Neural progenitor cell (in vitro differentiated cells): ENCODE measurements at regions not wholly inside any gene's neighbourhood (a gene's known extent, or its start where the extent isn't known, plus 50 kb on each side); places are given as distances from the start of the nearest gene placed in this dataset.
A peak's percentile ranks its signal among the peaks of the same experiment; 100 is the strongest.

Source experiments
- DNase-seq: peaks from one replicate; pipeline ENCODE4 v3.0.0-alpha.2; 2016; ENCODE audit warnings: low spot score
- H2AFZ ChIP-seq: fragments of 200-600 bp; sonication (generic); replicated peaks from 2 replicates; pipeline ENCODE4 v1.6.1; 2016; ENCODE audit warnings: antibody characterized with exemption
- H3F3A ChIP-seq: fragments of 200-600 bp; sonication (generic); 2 replicates; pipeline ENCODE4 v1.6.1; 2016; ENCODE audit warnings: antibody characterized with exemption, low read depth
- H3K27ac ChIP-seq: fragments of 200-600 bp; sonication (generic); 2 replicates; pipeline ENCODE4 v1.5.1; 2016; ENCODE audit warnings: mild to moderate bottlenecking
- H3K27me3 ChIP-seq: fragments of 200-600 bp; sonication (generic); 2 replicates; pipeline ENCODE4 v1.6.1; 2016; ENCODE audit warnings: mild to moderate bottlenecking, moderate library complexity
- H3K36me3 ChIP-seq: fragments of 200-600 bp; sonication (generic); 2 replicates; pipeline ENCODE4 v1.5.1; 2016
- H3K4me1 ChIP-seq: fragments of 200-600 bp; sonication (generic); 2 replicates; pipeline ENCODE4 v1.6.1; 2016; ENCODE audit warnings: mixed run types
- H3K4me2 ChIP-seq: fragments of 200-600 bp; sonication (generic); 2 replicates; pipeline ENCODE4 v1.6.1; 2016
- H3K4me3 ChIP-seq: fragments of 200-600 bp; sonication (generic); 2 replicates; pipeline ENCODE4 v1.5.1; 2016
- H3K79me2 ChIP-seq: fragments of 200-600 bp; sonication (generic); 2 replicates; pipeline ENCODE4 v1.6.1; 2016; ENCODE audit warnings: low read depth
- H3K9ac ChIP-seq: fragments of 200-600 bp; sonication (generic); 2 replicates; pipeline ENCODE4 v1.6.1; 2016
- H3K9me3 ChIP-seq: fragments of 200-600 bp; sonication (generic); 2 replicates; pipeline ENCODE4 v1.5.1; 2016; ENCODE audit warnings: low read depth
- H4K20me1 ChIP-seq: fragments of 200-600 bp; sonication (generic); 2 replicates; pipeline ENCODE4 v1.6.1; 2016; ENCODE audit warnings: low read depth
- H3K27ac Mint-ChIP-seq: 3 replicates; pipeline ENCODE4 v1.8.0; 2021; ENCODE audit warnings: mixed read lengths
- H3K27me3 Mint-ChIP-seq: 2 replicates; pipeline ENCODE4 v1.8.0; 2022; ENCODE audit warnings: low read depth, mild to moderate bottlenecking, inconsistent platforms, moderate library complexity, mixed read lengths; ENCODE audit not compliant: insufficient read depth
- H3K36me3 Mint-ChIP-seq: 3 replicates; pipeline ENCODE4 v1.8.0; 2021; ENCODE audit warnings: mixed read lengths
- H3K4me1 Mint-ChIP-seq: 3 replicates; pipeline ENCODE4 v1.8.0; 2021; ENCODE audit warnings: mixed read lengths
- H3K4me3 Mint-ChIP-seq: 3 replicates; pipeline ENCODE4 v1.8.0; 2021; ENCODE audit warnings: mild to moderate bottlenecking, moderate library complexity, mixed read lengths
- H3K9me3 Mint-ChIP-seq: 3 replicates; pipeline ENCODE4 v1.8.0; 2020; ENCODE audit warnings: mixed read lengths
- EZH2 ChIP-seq: fragments of 200-600 bp; sonication (generic); IDR thresholded peaks from 2 replicates; pipeline ENCODE4 v1.6.1; 2017; ENCODE audit warnings: antibody characterized with exemption, mild to moderate bottlenecking, moderate library complexity
- EZH2phosphoT487 ChIP-seq: fragments of 200-600 bp; sonication (generic); IDR thresholded peaks from 2 replicates; pipeline ENCODE4 v1.6.1; 2017; ENCODE audit warnings: antibody characterized with exemption
- TF ChIP-seq, protein P1 (sequence below): fragments of 200-600 bp; sonication (generic); IDR thresholded peaks from 2 replicates; pipeline ENCODE4 v1.5.1; 2017; ENCODE audit warnings: antibody characterized with exemption, mild to moderate bottlenecking

DNA sequence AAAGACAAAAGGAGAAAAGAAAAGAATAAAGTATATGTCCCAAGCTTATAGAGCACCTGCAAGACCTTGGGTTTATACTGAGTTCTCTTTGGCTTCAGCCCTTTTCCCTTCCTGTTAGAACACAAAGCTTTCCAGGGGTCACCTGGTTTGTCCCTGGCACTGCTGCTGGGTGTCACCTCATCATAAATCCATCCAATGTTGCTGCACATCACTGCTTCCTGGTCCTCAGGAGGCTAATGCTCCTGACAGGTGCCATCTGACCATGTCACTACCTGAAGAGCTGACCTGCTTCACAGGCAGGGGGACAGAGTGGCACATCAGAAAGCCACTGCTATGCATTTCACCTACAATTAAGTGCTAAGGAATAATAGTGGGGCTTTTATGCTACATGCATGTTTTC is 164.6 kb upstream of the ELAC2 start:
- Histone ChIP-seq H3K9ac (no peak overlapping the region), H3F3A (no peaks in the 10 kb centered on the region), H3K4me2 (no peak overlapping the region), H3K36me3 (no peaks in the 10 kb centered on the region), H3K27ac (no peak overlapping the region), H3K9me3 (no peaks in the 10 kb centered on the region), H3K4me1 (peaks cover 7% of the 10 kb centered on the region), H3K4me3 (no peak overlapping the region), H2AFZ (no peak overlapping the region), H4K20me1 (no peaks in the 10 kb centered on the region), H3K79me2 (no peaks in the 10 kb centered on the region), H3K27me3 (no peaks in the 10 kb centered on the region)
- no peaks in the 10 kb centered on the region for H3K4me1 Mint-ChIP-seq
- TF ChIP-seq, protein P1, sequence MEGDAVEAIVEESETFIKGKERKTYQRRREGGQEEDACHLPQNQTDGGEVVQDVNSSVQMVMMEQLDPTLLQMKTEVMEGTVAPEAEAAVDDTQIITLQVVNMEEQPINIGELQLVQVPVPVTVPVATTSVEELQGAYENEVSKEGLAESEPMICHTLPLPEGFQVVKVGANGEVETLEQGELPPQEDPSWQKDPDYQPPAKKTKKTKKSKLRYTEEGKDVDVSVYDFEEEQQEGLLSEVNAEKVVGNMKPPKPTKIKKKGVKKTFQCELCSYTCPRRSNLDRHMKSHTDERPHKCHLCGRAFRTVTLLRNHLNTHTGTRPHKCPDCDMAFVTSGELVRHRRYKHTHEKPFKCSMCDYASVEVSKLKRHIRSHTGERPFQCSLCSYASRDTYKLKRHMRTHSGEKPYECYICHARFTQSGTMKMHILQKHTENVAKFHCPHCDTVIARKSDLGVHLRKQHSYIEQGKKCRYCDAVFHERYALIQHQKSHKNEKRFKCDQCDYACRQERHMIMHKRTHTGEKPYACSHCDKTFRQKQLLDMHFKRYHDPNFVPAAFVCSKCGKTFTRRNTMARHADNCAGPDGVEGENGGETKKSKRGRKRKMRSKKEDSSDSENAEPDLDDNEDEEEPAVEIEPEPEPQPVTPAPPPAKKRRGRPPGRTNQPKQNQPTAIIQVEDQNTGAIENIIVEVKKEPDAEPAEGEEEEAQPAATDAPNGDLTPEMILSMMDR, result no peak
- TF ChIP-seq EZH2 (no peak), EZH2phosphoT487 (no peak)
- DNase-seq, result no peak
- no peak overlapping the region for H3K4me3 Mint-ChIP-seq
- no peaks in the 10 kb centered on the region for H3K36me3 Mint-ChIP-seq
- no peaks in the 10 kb centered on the region for H3K9me3 Mint-ChIP-seq
- no peak overlapping the region for H3K27ac Mint-ChIP-seq
- H3K27me3 Mint-ChIP-seq, result no peaks in the 10 kb centered on the region

DNA sequence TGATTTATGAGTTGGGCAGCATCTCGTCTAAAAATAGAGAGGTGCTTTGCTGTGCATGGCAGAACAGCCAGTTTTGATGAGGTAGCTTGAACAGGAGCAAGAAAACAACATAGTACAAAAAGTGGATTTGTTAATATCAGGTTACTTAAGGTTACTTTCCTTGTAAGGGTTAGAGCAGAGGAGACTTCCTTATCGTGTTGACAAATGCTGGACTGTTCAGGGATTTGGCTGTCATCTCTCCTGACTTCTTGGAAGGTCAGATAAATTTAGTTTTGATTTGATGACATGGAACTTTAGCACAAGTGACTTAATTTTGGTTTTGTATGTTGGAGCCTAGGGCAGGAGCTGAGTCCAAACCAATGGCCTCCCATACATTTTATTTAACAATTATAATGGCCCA is 163.9 kb upstream of the ELAC2 start:
- TF ChIP-seq EZH2 (no peak), EZH2phosphoT487 (no peak)
- TF ChIP-seq, protein P1, result no peak
- no peaks in the 10 kb centered on the region for H3K79me2 ChIP-seq
- Mint-ChIP-seq H3K36me3 (no peaks in the 10 kb centered on the region), H3K4me1 (no peaks in the 10 kb centered on the region), H3K4me3 (no peak overlapping the region), H3K9me3 (no peaks in the 10 kb centered on the region), H3K27ac (no peak overlapping the region), H3K27me3 (no peaks in the 10 kb centered on the region)
- peaks cover 9% of the 10 kb centered on the region for H3K4me1 ChIP-seq
- no peak overlapping the region for H2AFZ ChIP-seq
- no peaks in the 10 kb centered on the region for H4K20me1 ChIP-seq
- H3F3A ChIP-seq, result peaks cover under 1% of the 10 kb centered on the region
- no peaks in the 10 kb centered on the region for H3K27me3 ChIP-seq
- H3K9ac ChIP-seq, result no peak overlapping the region
- no peak overlapping the region for H3K4me3 ChIP-seq
- no peak overlapping the region for H3K27ac ChIP-seq
- no peaks in the 10 kb centered on the region for H3K9me3 ChIP-seq
- no peak for DNase-seq
- no peak overlapping the region for H3K4me2 ChIP-seq
- H3K36me3 ChIP-seq, result no peaks in the 10 kb centered on the region

DNA sequence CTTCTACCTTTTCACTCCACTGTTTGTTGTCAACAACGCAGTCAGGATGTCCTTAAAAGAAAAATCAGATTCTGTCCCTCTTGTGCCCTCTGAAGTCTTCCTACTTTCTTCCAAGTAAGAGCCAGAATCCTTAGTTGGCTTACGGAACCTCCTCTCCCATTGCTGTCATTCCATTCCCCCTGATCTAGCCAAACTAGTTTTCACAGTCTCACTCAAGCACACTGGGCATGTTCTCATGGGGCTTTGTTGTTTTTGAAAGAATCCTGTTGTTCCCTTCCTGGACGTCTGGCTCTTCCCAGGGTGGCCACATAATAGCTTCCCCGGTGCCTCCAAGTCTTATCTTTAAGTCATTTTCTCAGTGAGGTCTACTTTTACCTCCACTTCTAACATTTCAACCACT is 158.6 kb upstream of the ELAC2 start:
- TF ChIP-seq EZH2 (no peak), EZH2phosphoT487 (no peak)
- TF ChIP-seq, protein P1, result no peak
- H3K27ac ChIP-seq, result peak overlapping the region; percentile 57
- Mint-ChIP-seq H3K27me3 (no peaks in the 10 kb centered on the region), H3K4me3 (no peak overlapping the region), H3K27ac (no peak overlapping the region), H3K9me3 (peaks cover 9% of the 10 kb centered on the region), H3K36me3 (no peaks in the 10 kb centered on the region), H3K4me1 (peaks cover 2% of the 10 kb centered on the region)
- H3K4me3 ChIP-seq, result no peak overlapping the region
- H3K79me2 ChIP-seq, result no peaks in the 10 kb centered on the region
- peaks cover 6% of the 10 kb centered on the region for H3K9me3 ChIP-seq
- H2AFZ ChIP-seq, result peak overlapping the region; percentile 55
- peaks cover 10% of the 10 kb centered on the region for H3F3A ChIP-seq
- H3K27me3 ChIP-seq, result no peaks in the 10 kb centered on the region
- no peak overlapping the region for H3K9ac ChIP-seq
- H3K36me3 ChIP-seq, result no peaks in the 10 kb centered on the region
- DNase-seq, result peak; percentile 35
- H4K20me1 ChIP-seq, result no peaks in the 10 kb centered on the region
- peaks cover 9% of the 10 kb centered on the region for H3K4me1 ChIP-seq
- peak overlapping the region; percentile 22 for H3K4me2 ChIP-seq

DNA sequence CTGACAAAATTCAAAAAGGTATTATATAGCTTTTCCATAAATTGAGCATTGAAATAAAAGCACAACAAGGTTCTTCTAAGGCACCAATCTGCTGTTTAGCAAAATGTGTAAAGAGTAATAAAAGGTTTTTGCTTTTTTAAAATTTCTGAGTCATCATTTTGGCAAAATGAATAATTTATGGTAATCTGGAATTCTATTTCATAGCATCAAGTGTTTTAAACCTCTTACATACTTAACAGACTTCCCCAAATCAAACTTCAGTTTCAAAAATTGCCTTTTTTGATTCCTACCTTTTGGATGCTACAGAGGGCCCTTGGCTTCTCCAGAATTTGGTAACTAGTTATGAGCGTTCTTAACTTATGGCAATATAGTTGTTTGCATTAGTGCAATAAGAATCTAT is 154.0 kb upstream of the ELAC2 start:
- no peak overlapping the region for H3K4me2 ChIP-seq
- H3K4me1 ChIP-seq, result peaks cover 8% of the 10 kb centered on the region
- H3F3A ChIP-seq, result peaks cover 10% of the 10 kb centered on the region
- H4K20me1 ChIP-seq, result no peaks in the 10 kb centered on the region
- no peak overlapping the region for H3K27ac Mint-ChIP-seq
- H3K4me1 Mint-ChIP-seq, result peaks cover 2% of the 10 kb centered on the region
- no peak overlapping the region for H3K4me3 Mint-ChIP-seq
- peaks cover 9% of the 10 kb centered on the region for H3K9me3 ChIP-seq
- peaks cover 2% of the 10 kb centered on the region for H3K27me3 Mint-ChIP-seq
- DNase-seq, result no peak
- peaks cover 15% of the 10 kb centered on the region for H3K9me3 Mint-ChIP-seq
- no peaks in the 10 kb centered on the region for H3K27me3 ChIP-seq
- no peak overlapping the region for H2AFZ ChIP-seq
- no peaks in the 10 kb centered on the region for H3K79me2 ChIP-seq
- no peak overlapping the region for H3K9ac ChIP-seq
- H3K4me3 ChIP-seq, result no peak overlapping the region
- H3K27ac ChIP-seq, result no peak overlapping the region
- no peaks in the 10 kb centered on the region for H3K36me3 ChIP-seq
- H3K36me3 Mint-ChIP-seq, result no peaks in the 10 kb centered on the region
- TF ChIP-seq EZH2phosphoT487 (no peak), EZH2 (no peak)
- TF ChIP-seq, protein P1, result no peak
